ENCODE measurements at regions not wholly inside any gene's neighbourhood (a gene's known extent, or its start where the extent isn't known, plus 50 kb on each side); places are given as distances from the start of the nearest gene placed in this dataset.
"Not testable (repeated sequence)": the region's sequence is repeated elsewhere in the genome, so short reads cannot be mapped to it uniquely, and the experiment has no call there.

- Histone ChIP-seq H3K4me3 (ENCODE audit: low read length in 2 of 2) (no peak overlapping the region), H3K9me3 (ENCODE audit: control insufficient read depth in 2 of 2, insufficient read depth in 1 of 2, low read length in 1 of 2) (no peaks in the 10 kb centered on the region), H3K27ac (ENCODE audit: low read depth in 1 of 2, low read length in 1 of 2) (no peak overlapping the region), H3K4me1 (ENCODE audit: control insufficient read depth in 2 of 2, insufficient read depth in 2 of 2, low read length in 2 of 2) (no peaks in the 10 kb centered on the region), H3K27me3 (ENCODE audit: control insufficient read depth in 2 of 2, insufficient read depth in 1 of 2, low read length in 1 of 2) (no peaks in the 10 kb centered on the region), H3K36me3 (ENCODE audit: control insufficient read depth in 2 of 2, insufficient read depth in 2 of 2, low read length in 1 of 2) (no peaks in the 10 kb centered on the region)
- no peak for DNase-seq (ENCODE audit: low read depth in 6 of 9, low spot score in 9 of 9)
- WGBS = 98% methylated on average over 8 of the region's 8 CpGs
Measured at GRCh38 chr1:60668585-60668984, 413.8 kb upstream of the NFIA start.

- 94% methylated on average over 1 of the region's 1 CpG for WGBS
Measured at GRCh38 chr1:60665311-60665710, 417.1 kb upstream of the NFIA start.

GRCh38 chr1:60664086-60664625, 418.2 kb upstream of the NFIA start:
- no peaks in the 10 kb centered on the region for H3K27me3 ChIP-seq (ENCODE audit: control insufficient read depth in 2 of 2, insufficient read depth in 1 of 2, low read length in 1 of 2)
- no peak for DNase-seq (ENCODE audit: low read depth in 6 of 9, low spot score in 9 of 9)
- H3K4me3 ChIP-seq (ENCODE audit: low read length in 2 of 2) = no peak overlapping the region
- over 99% methylated on average over 2 of the region's 2 CpGs for WGBS
- H3K4me1 ChIP-seq (ENCODE audit: control insufficient read depth in 2 of 2, insufficient read depth in 2 of 2, low read length in 2 of 2) = no peaks in the 10 kb centered on the region
- H3K9me3 ChIP-seq (ENCODE audit: control insufficient read depth in 2 of 2, insufficient read depth in 1 of 2, low read length in 1 of 2) = no peaks in the 10 kb centered on the region
- H3K36me3 ChIP-seq (ENCODE audit: control insufficient read depth in 2 of 2, insufficient read depth in 2 of 2, low read length in 1 of 2) = no peaks in the 10 kb centered on the region
- no peak overlapping the region for H3K27ac ChIP-seq (ENCODE audit: low read depth in 1 of 2, low read length in 1 of 2)

More at GRCh38 chr1:60665311-60665710, 417.1 kb upstream of the NFIA start:
- Histone ChIP-seq H3K27me3 (ENCODE audit: control insufficient read depth in 2 of 2, insufficient read depth in 1 of 2, low read length in 1 of 2) (no peaks in the 10 kb centered on the region), H3K9me3 (ENCODE audit: control insufficient read depth in 2 of 2, insufficient read depth in 1 of 2, low read length in 1 of 2) (no peaks in the 10 kb centered on the region), H3K4me1 (ENCODE audit: control insufficient read depth in 2 of 2, insufficient read depth in 2 of 2, low read length in 2 of 2) (no peaks in the 10 kb centered on the region), H3K36me3 (ENCODE audit: control insufficient read depth in 2 of 2, insufficient read depth in 2 of 2, low read length in 1 of 2) (no peaks in the 10 kb centered on the region), H3K27ac (ENCODE audit: low read depth in 1 of 2, low read length in 1 of 2) (no peak overlapping the region), H3K4me3 (ENCODE audit: low read length in 2 of 2) (no peak overlapping the region)
- no peak for DNase-seq (ENCODE audit: low read depth in 6 of 9, low spot score in 9 of 9)

GRCh38 chr1:60662486-60663044, 419.8 kb upstream of the NFIA start:
- no peaks in the 10 kb centered on the region for H3K27me3 ChIP-seq (ENCODE audit: control insufficient read depth in 2 of 2, insufficient read depth in 1 of 2, low read length in 1 of 2)
- no peak overlapping the region for H3K4me3 ChIP-seq (ENCODE audit: low read length in 2 of 2)
- H3K36me3 ChIP-seq (ENCODE audit: control insufficient read depth in 2 of 2, insufficient read depth in 2 of 2, low read length in 1 of 2) = no peaks in the 10 kb centered on the region
- H3K4me1 ChIP-seq (ENCODE audit: control insufficient read depth in 2 of 2, insufficient read depth in 2 of 2, low read length in 2 of 2) = no peaks in the 10 kb centered on the region
- H3K27ac ChIP-seq (ENCODE audit: low read depth in 1 of 2, low read length in 1 of 2) = no peak overlapping the region
- no peaks in the 10 kb centered on the region for H3K9me3 ChIP-seq (ENCODE audit: control insufficient read depth in 2 of 2, insufficient read depth in 1 of 2, low read length in 1 of 2)
- peak in 2 of 9 donors; percentile 2 to 14 for DNase-seq (ENCODE audit: low read depth in 6 of 9, low spot score in 9 of 9)
- 96% methylated on average over 3 of the region's 3 CpGs for WGBS

- H3K4me3 ChIP-seq (ENCODE audit: low read length in 2 of 2) = no peak overlapping the region
- no peak for DNase-seq (ENCODE audit: low read depth in 6 of 9, low spot score in 9 of 9)
- no peaks in the 10 kb centered on the region for H3K36me3 ChIP-seq (ENCODE audit: control insufficient read depth in 2 of 2, insufficient read depth in 2 of 2, low read length in 1 of 2)
- no peak overlapping the region for H3K27ac ChIP-seq (ENCODE audit: low read depth in 1 of 2, low read length in 1 of 2)
- H3K27me3 ChIP-seq (ENCODE audit: control insufficient read depth in 2 of 2, insufficient read depth in 1 of 2, low read length in 1 of 2) = no peaks in the 10 kb centered on the region
- WGBS = 93% methylated on average over 4 of the region's 4 CpGs
- H3K9me3 ChIP-seq (ENCODE audit: control insufficient read depth in 2 of 2, insufficient read depth in 1 of 2, low read length in 1 of 2) = no peaks in the 10 kb centered on the region
- H3K4me1 ChIP-seq (ENCODE audit: control insufficient read depth in 2 of 2, insufficient read depth in 2 of 2, low read length in 2 of 2) = no peaks in the 10 kb centered on the region
Measured at GRCh38 chr1:60657926-60658325, 424.4 kb upstream of the NFIA start.

- H3K4me3 ChIP-seq (ENCODE audit: low read length in 2 of 2) = no peak overlapping the region
- 93% methylated on average over 2 of the region's 2 CpGs for WGBS
- DNase-seq (ENCODE audit: low read depth in 6 of 9, low spot score in 9 of 9) = no peak
- no peaks in the 10 kb centered on the region for H3K27me3 ChIP-seq (ENCODE audit: control insufficient read depth in 2 of 2, insufficient read depth in 1 of 2, low read length in 1 of 2)
- no peak overlapping the region for H3K27ac ChIP-seq (ENCODE audit: low read depth in 1 of 2, low read length in 1 of 2)
- no peaks in the 10 kb centered on the region for H3K4me1 ChIP-seq (ENCODE audit: control insufficient read depth in 2 of 2, insufficient read depth in 2 of 2, low read length in 2 of 2)
- no peaks in the 10 kb centered on the region for H3K9me3 ChIP-seq (ENCODE audit: control insufficient read depth in 2 of 2, insufficient read depth in 1 of 2, low read length in 1 of 2)
- H3K36me3 ChIP-seq (ENCODE audit: control insufficient read depth in 2 of 2, insufficient read depth in 2 of 2, low read length in 1 of 2) = no peaks in the 10 kb centered on the region
Measured at GRCh38 chr1:60655679-60656355, 426.5 kb upstream of the NFIA start.

- H3K4me1 ChIP-seq (ENCODE audit: control insufficient read depth in 2 of 2, insufficient read depth in 2 of 2, low read length in 2 of 2); DNase-seq (ENCODE audit: low read depth in 6 of 9, low spot score in 9 of 9); H3K27me3 ChIP-seq (ENCODE audit: control insufficient read depth in 2 of 2, insufficient read depth in 1 of 2, low read length in 1 of 2); H3K9me3 ChIP-seq (ENCODE audit: control insufficient read depth in 2 of 2, insufficient read depth in 1 of 2, low read length in 1 of 2); H3K27ac ChIP-seq (ENCODE audit: low read depth in 1 of 2, low read length in 1 of 2); H3K4me3 ChIP-seq (ENCODE audit: low read length in 2 of 2); H3K36me3 ChIP-seq (ENCODE audit: control insufficient read depth in 2 of 2, insufficient read depth in 2 of 2, low read length in 1 of 2): not testable (repeated sequence)
- WGBS = 95% methylated on average over 31 of the region's 32 CpGs
Measured at GRCh38 chr1:60640033-60640551, 442.3 kb upstream of the NFIA start.

GRCh38 chr1:60639287-60639686, 443.1 kb upstream of the NFIA start:
- Histone ChIP-seq H3K4me3 (ENCODE audit: low read length in 2 of 2) (no peak overlapping the region), H3K27ac (ENCODE audit: low read depth in 1 of 2, low read length in 1 of 2) (no peak overlapping the region), H3K4me1 (ENCODE audit: control insufficient read depth in 2 of 2, insufficient read depth in 2 of 2, low read length in 2 of 2) (no peaks in the 10 kb centered on the region), H3K27me3 (ENCODE audit: control insufficient read depth in 2 of 2, insufficient read depth in 1 of 2, low read length in 1 of 2) (no peaks in the 10 kb centered on the region), H3K9me3 (ENCODE audit: control insufficient read depth in 2 of 2, insufficient read depth in 1 of 2, low read length in 1 of 2) (no peaks in the 10 kb centered on the region), H3K36me3 (ENCODE audit: control insufficient read depth in 2 of 2, insufficient read depth in 2 of 2, low read length in 1 of 2) (no peaks in the 10 kb centered on the region)
- DNase-seq (ENCODE audit: low read depth in 6 of 9, low spot score in 9 of 9) = no peak

- Histone ChIP-seq H3K36me3 (ENCODE audit: control insufficient read depth in 2 of 2, insufficient read depth in 2 of 2, low read length in 1 of 2) (no peaks in the 10 kb centered on the region), H3K9me3 (ENCODE audit: control insufficient read depth in 2 of 2, insufficient read depth in 1 of 2, low read length in 1 of 2) (no peaks in the 10 kb centered on the region), H3K27me3 (ENCODE audit: control insufficient read depth in 2 of 2, insufficient read depth in 1 of 2, low read length in 1 of 2) (no peaks in the 10 kb centered on the region), H3K4me1 (ENCODE audit: control insufficient read depth in 2 of 2, insufficient read depth in 2 of 2, low read length in 2 of 2) (no peaks in the 10 kb centered on the region), H3K4me3 (ENCODE audit: low read length in 2 of 2) (no peak overlapping the region), H3K27ac (ENCODE audit: low read depth in 1 of 2, low read length in 1 of 2) (no peak overlapping the region)
- WGBS = 95% methylated on average over 1 of the region's 1 CpG
- no peak for DNase-seq (ENCODE audit: low read depth in 6 of 9, low spot score in 9 of 9)
Measured at GRCh38 chr1:60637651-60638050, 444.7 kb upstream of the NFIA start.

Measured in thymus (tissue), 11 donors.